ENCODE measurements at regions not wholly inside any gene's neighbourhood (a gene's known extent, or its start where the extent isn't known, plus 50 kb on each side); places are given as distances from the start of the nearest gene placed in this dataset.
"Not testable (repeated sequence)": the region's sequence is repeated elsewhere in the genome, so short reads cannot be mapped to it uniquely, and the experiment has no call there.

DNA sequence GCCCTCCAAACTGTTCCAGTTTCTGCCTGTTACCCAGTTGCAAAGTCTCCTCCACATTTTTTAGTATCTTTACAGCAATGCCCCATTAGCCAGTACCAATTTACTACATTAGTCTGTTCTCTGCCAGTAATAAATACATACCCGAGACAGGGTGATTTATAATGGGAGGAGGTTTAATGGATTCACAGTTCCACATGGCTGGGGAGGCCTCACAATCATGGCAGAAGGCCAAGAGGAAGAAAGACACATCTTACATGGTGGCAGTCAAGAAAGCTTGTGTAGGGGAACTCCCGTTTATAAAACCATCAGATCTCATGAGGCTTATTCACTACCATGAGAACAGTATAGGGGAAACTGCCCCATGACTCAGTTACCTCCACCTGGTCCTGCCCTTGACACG lies 600.7 kb upstream of the CDH6 start:
- DNase-seq: no peak

DNA sequence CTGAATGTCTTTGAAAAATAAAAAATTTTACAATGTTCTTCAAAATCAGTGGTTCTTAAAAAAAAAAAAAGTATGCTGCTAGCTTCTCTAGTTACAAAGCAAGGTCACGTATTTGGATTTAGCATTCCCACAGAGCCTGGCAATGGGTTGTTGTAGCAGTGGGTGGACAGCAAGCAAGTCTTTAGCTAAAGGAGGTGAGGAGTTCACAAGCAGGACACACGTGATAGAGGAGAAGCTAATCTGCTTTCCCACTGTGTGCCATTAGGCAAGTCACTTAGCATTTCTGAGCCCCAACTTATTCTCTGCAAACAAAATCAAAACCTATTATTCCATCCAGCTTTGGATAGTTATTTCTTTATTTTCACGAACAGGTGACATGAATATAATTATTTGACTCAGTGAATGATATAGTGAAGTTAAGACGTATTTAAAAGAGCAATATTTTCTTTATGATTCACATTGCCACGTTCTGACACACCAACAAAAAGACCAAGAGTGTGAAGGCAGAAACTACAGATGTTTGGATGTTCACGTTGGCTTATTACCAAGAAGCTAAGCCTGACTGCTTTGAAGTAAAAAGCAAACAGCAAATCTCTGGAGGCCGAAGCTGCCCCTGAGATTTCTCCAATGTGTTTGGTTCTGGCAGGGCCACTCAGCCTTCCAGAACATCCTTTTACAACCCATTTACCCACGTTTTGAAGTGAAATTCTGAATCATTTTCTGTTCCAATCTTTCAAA lies 612.1 kb upstream of the CDH6 start:
- DNase-seq: no peak

DNA sequence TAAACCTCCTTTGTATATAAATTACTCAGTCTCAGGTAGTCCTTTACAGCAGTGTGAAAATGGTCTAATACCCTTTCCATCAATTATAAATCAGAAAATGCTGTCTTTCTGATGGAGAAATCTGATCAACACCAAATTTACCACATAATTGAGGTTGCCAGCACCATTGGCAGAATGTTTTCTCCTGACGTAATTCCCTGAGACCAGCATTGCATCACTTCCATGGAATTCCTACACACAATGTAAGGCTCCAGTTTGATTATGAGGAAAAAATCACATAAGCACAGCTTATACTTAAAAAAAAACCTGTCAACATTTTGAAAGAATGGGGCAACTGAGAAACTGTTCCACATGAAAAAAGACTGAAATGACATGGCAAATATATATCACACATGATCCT lies 618.7 kb upstream of the CDH6 start:
- no peak for DNase-seq

DNA sequence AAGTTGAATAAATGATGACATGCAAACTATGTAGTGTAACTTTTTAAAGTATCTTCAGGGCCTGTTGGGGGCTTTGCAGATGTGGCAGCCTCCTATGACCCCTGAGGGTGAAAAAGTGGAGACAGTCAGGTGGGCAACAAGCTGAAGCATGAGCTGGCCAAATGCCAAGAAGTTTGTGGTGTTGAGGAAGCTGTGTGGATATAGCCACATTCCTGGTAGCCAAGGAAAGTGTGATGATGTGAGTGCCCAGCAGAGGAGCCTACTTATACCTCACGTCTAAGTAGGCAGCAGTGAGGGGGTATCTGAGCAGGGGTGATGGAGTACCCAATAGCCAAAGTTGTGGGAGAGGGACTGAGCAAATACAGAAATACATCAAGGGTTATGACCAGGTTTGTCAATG lies 621.2 kb upstream of the CDH6 start:
- no peak for DNase-seq

DNA sequence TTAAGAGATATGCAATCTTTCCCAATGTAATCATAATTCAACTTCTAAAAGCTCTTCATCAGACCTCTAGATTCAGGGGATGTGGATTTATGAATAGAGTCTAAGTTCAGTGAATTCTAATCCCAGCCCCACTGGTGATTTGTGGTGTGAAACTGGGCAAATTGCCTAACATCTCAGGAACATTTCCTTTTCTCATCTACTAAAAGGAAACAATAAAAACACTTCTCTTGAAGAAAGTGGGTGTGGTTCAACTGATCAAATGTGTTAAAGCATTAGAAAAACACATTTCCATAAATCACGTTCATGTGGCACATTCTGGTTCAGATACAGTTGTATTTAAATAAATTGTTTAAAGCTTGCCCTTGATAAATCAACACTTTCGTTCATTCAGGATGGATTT lies 631.7 kb upstream of the CDH6 start:
- DNase-seq: no peak

DNA sequence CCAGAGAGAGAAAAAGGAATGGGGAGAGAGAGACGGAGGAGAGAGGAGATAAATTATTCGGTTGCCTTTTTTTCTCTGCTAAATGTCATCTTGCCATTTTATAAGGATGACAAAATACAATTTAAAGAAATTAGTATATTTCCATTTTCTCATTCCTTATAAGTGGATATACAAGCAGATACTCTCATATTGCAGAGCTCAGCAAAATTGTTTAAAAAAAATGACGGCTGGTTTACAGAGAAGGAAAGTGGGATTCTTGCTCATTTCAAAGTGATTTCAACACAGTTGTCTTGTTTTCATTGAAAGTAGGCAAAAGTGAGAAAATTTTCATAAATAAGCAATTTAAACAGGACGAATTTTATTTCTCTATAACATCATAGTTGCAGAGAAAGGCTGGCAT lies 641.9 kb upstream of the CDH6 start:
- no peak for DNase-seq

DNA sequence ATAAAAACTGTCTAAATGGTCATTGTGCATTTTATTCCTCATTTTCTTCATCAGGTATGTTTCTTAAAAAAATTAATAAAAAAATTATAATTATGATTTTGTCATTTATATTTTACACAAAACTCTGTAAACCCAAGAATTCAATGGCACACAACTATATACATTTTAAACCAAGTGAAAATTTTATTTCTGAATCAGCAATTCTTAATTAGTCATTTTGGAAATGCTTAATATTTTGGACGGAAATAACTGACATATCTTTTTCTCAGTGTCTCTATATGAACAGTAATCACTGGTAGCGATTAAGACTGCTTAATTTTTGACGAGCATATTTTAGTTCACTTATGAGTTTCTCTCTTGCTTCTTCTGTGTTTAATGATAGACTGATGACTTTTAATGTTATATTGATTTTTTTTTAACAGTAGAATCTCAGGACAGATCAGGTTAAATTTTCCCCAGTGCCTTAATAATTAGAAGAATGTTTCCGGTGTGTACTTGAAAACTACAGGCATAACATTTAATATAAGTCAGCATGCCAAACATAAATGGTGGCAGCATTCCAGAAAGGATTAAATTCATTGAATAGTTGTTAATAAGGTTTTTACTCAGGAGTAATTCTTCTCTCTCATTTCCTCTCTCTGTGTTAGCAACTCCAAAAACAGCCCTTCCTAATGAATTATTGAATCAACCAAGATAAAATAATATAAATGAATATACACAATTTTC lies 644.7 kb upstream of the CDH6 start:
- no peak for DNase-seq

DNA sequence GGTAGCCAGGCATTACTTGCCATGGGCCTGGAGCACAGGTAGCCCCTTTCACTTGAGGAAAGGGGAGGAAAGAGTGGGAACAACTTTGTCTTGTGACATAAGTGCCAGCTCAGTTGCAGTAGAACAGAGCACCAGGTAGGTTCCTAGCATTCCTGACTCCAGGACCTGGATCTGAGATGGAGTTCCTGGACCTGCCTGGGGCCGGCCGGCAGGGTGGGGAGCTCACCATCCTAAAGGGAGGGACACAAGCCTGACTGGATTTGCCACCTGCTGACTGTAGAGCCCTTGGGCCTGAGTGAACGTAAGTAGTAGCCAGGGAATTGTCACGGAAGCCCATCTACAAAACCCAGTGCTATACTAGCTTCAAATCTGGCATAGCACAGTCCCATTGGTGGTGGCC lies 653.3 kb upstream of the CDH6 start:
- no peak for DNase-seq

DNA sequence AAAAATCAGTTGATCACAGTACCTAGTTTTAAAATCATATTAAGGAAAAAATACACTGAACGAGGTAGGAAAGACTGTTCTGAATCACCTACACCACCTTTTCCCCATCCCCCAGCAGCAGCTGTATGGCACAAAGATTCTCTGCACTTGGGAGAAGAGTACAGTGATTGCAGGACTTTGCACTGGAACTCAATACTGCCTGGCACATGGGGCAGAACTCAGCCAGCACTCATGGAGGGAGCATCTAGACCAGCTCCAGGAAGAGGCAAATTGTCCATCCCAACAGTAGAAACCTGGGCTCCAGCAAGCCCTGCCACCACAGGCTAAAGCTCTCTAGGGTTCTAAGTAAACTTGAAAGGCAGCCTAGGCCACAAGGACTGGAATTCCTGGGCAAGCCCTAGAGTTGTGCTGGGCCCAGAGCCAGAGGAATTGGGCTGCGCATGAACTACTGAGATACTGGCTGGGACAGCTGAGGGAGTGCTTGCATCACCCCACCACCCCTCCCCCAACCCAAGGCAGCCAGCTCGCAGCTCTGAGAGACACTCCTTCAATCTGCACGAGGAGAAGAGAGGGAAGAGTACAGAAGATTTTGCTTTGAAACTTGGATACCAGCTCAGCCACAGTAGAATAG lies 654.4 kb upstream of the CDH6 start:
- no peak for DNase-seq

DNA sequence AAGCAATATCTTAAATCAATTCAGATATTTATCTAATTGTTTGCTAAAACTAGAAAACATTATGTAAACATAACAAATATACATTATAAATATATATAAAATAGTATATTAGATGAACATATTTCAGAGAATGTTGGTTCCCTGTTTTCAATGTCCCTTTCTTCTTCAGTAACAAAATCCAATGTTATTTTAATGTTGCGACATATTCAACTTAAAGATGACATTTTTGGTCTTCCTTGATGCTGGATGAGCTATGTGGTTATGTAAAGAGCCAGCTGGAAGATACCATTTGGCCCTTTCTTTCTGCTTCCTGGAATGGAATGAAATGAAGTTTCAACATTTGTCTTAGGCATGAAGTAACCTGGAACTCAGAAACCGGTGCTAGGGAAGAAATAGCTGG lies 668.1 kb upstream of the CDH6 start:
- DNase-seq: no peak

DNA sequence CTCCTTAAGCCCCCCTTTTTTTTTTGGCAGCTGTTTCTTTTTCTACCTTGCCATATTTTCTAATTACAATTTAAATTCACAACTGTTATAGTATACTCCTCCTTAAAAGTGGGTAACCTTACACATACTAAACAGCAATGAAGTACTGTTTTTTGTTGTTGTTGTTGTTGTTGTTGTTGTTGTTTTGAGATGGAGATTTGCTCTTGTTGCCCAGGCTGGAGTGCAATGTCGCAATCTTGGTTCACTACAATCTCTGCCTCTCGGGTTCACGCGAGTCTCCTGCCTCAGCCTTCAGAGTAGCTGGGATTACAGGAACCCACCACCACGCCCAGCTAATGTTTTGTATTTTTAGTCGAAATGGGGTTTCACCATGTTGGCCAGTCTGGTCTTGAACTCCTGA lies 669.1 kb upstream of the CDH6 start:
- no peak for DNase-seq

DNA sequence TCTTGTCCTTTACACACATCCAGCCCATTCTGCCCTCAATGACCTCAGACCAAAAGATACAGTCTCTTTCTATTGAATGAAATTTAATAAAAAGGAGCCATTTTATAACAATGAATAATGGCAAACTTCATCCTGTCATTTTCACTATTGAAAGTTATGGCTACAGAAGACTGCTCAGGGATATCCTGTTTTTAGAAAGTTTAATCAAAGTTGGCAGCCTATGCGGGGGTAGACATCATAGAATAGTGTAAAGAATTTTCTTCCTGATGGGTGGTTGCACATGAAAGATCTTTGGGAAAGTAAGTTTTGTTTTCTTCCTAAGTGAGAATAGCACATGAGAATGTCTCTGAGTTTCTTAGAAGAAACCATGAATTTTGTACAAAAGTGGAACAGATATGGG lies 670.4 kb upstream of the CDH6 start:
- DNase-seq: no peak

DNA sequence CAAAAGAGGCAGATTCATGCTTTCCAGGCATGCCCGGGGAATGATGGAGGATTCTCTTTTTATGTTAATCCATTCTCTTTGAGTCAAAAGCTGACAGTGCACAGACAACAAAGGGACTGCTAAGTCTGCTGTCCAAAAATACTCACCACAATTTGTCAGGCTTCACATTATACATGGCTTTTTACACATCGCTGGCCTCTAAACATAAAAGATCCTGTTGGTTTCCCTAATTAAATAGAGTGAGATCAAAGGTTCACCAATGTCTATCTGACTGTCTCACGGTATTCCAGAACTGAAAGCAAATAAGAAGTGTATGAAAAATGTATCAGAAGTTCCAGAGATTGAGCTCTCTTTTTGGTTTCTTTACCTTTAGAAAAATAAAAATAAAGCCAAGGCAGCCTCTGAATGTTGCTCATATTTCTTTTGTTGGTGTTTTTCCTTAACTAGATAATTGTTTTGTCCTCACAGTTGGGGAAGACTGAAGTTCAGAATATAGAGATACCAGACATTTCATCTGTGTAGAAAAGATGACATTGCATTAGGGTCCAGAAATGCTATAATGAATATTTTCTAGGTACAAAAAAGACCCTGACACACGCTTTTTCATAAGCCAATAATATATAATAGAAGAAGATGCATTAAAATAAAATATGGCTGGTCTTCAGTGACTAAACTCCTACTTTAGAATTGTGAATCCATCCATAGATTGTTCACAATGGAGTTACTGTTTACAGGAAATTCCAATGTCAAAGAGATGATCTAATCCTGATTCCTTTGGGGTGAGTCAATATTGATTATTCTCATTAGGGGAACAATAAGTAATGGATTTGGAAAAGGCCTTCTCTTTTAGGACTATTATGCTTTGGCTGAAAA lies 688.2 kb upstream of the CDH6 start:
- no peak for DNase-seq

DNA sequence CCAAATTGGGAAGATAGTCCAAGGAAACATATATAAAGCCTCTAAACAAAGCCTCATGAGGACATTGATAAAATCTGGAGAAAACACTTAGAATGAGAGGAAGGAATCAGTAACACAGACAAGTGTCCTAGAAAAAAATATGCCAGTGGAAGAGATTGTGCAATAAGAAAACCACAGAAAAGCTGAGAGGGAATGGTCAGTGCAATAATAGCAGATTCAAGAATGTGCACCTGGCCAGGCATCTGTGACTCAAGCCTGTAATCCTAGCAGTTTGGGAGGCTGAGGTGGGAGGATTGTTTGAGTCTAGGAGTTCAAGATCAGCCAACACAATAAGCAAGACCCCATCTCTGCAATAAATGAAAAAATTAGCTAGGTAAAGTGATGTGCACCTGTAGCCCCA lies 691.2 kb upstream of the CDH6 start:
- no peak for DNase-seq

DNA sequence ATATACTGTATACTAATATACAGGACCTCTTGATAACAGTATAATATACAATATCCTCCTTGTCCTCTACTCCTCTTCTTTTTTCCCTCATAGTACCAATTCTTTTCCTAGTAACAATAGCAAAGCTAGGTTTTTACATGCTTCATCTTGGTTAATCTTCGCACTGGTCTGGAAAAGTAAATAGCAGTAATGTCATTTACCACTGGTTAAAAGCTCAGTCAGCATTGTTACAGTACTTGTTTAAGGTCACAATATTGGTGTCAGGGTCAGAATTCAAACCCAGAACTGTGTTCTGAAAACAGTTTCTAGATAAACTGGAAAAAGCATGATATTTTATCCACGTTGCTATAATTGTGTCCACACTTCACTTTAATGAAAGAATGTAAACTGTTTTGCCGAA lies 692.4 kb upstream of the CDH6 start:
- DNase-seq: no peak

DNA sequence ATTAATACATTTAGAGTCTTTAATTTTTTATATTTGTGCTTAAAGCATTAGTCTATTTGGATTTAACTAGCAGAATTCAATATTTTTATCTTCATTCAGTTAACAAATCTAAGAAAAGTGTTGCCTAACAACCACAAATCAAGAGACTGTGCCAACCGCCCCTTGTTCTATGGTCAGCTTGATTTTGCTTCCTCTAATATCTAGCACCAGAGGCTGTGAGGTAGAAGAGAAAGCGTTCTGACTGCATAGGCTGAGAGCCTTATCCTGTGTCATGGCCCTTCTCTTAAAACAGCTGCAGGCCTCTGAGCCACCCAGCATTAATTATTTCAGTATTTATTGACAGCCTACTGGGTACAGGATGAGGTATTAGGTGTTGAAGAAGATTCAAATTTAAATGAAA lies 693.0 kb upstream of the CDH6 start:
- DNase-seq: no peak

DNA sequence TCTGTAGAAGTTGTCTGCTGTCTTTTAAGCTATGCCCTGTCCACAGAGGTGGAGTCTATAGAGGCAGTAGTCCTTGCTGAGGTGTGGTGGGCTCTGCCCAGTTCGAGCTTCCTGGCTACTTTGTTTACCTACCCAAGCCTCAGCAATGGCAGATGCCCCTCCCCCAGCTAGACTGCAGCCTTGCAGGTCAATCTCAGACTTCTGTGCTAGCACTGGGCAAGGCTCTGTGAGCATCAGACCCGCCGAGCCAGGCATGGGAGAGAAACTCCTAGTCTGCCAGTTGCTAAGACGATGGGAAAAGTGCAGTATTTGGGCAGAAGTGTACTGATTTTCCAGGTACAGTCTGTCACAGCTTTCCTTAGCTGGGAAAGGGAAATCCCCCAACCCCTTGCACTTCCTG lies 694.1 kb upstream of the CDH6 start:
- DNase-seq: no peak

DNA sequence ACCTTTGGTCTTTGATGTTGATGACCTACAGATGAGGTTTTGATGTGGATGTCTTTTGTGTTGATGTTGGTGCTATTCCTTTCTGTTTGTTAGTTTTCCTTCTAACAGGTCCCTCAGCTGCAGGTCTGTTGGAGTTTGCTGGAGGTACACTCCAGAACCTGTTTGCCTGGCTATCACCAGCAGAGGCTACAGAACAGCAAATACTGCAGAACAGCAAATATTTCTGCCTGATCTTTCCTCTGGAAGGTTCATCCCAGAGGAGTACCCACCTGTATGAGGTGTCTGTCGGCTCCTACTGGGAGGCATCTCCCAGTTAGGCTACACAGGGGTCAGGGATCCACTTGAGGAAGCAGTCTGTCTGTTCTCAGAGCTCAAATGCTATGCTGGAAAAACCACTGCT lies 694.5 kb upstream of the CDH6 start:
- no peak for DNase-seq

DNA sequence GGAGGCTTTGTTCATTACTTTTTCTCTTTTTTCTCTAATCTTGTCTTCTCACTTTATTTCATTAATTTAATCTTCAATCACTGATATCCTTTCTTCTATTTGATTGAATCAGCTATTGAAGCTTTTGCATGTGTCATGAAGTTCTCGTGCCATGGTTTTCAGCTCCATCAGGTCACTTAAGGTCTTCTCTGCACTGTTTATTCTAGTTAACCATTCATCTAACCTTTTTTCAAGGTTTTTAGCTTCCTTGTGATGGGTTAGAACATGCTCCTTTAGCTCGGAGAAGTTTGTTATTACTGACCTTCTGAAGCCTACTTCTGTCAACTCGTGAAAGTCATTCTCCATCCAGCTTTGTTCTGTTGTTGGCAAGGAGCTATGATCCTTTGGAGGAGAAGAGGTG lies 695.0 kb upstream of the CDH6 start:
- not testable (repeated sequence) for DNase-seq

DNA sequence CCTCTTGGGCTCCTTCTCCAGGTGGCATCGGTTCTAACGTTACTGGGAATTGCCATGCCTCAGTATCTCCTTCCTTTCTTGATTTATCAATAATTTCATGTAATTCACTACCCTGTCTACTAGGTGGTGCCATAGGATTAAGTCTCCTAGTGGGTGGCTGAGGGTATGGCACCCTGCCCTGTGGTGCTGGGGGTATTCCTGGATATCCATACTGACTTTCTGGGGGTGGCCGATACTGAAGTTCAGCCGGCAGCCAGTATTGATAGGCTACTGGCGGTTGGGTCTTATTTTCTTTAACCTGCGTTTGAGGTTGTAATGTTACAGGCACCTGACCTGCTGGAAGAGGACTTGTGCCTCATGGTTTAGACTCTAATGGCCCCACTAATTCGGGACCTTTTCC lies 699.4 kb upstream of the CDH6 start:
- DNase-seq: not testable (repeated sequence)

DNA sequence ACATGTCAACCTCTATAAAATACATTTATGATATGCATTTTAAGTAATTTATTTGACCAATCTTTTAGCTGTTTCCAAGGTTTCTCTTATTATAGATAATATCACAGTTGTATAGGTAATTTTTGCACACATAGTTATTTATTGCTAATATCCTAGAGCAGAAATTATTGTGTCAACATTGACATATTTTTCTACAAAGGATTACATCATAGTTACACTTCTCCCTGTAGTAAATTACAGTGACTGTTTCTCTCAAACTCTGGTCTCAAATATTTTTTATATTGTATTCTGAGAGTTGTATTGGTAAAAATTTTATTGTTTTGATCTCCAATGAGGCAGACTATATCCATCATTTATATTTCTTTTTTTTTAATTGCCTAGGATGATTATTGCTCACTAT lies 714.4 kb upstream of the CDH6 start:
- DNase-seq: no peak

DNA sequence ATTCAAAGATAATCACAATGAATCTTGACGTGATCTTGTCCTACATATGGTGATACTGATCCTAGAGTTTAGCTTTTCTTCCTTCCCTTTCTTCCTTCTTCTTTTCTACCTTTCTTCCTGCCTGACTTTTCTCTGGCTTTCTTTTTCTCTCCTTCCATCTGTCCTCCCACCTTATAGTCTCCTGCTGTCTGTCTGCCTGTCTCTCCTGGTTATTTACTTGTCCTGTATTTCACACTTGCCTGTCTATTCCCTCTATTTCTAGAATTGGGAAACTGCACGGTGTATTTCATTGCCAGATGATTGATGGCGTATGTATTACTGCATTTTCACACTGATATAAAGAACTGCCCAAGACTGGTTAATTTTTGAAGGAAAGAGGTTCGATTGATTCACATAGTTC lies 718.1 kb upstream of the CDH6 start:
- DNase-seq: no peak

DNA sequence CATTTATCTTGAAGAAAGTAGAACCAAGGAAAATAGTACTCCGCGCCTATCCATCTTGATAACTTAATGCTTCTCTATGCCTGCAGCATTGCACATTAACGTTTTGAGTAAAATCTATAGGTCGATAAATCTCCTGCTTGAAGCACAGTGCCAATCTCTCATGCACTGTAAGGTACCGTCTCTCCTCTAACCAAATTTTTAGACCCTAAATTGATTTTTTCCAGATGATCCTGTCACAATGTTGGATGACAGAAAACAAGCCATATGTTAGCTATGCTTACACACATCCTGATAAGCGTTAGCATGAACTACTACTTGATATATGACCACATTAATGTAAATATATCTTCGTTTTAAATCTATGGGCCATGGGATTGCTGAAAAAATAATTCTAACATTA lies 723.8 kb upstream of the CDH6 start:
- DNase-seq: no peak

Data from T-helper 1 cell (primary cell).